Activated naive CD8-positive, alpha-beta T cell treated with anti-CD3 and anti-CD28 coated beads for 36 hours (primary cell): ENCODE measurements at regions not wholly inside any gene's neighbourhood (a gene's known extent, or its start where the extent isn't known, plus 50 kb on each side); places are given as distances from the start of the nearest gene placed in this dataset.

Experiments used
- DNase-seq: peaks from one replicate; pipeline ENCODE4 v3.0.0; 2021
- H3K27ac Mint-ChIP-seq: one replicate; pipeline ENCODE4 v1.8.0; 2022; ENCODE audit warnings: mild to moderate bottlenecking, moderate library complexity, mixed read lengths
- H3K27me3 Mint-ChIP-seq: one replicate; pipeline ENCODE4 v1.8.0; 2022; ENCODE audit warnings: mild to moderate bottlenecking, mixed read lengths
- H3K36me3 Mint-ChIP-seq: one replicate; pipeline ENCODE4 v1.8.0; 2021; ENCODE audit warnings: mild to moderate bottlenecking, mixed read lengths
- H3K4me1 Mint-ChIP-seq: one replicate; pipeline ENCODE4 v1.8.0; 2021; ENCODE audit warnings: mixed read lengths
- H3K4me3 Mint-ChIP-seq: one replicate; pipeline ENCODE4 v1.8.0; 2022; ENCODE audit warnings: mild to moderate bottlenecking, moderate library complexity, mixed read lengths
- H3K9me3 Mint-ChIP-seq: one replicate; pipeline ENCODE4 v1.8.0; 2022; ENCODE audit warnings: mixed read lengths

DNA sequence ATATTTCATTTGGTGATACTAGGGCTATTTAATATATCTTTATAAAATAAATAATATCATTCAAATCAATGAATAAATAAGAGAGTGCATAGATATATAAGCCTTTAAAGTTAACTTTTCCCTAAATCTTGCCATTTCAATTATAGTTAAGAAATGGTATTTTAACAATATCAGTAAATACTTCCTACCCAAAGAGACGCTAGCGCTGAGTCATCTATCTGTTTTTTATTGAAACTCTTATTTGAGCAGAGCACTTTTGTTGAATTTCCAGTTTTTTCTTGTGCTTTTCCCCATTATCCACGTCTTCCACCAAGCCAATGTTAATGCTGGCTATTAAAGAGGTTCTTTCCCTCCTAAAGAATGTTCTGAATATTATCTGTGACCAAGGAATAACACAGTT is 639.3 kb downstream of the DSC3 start:
- Mint-ChIP-seq H3K4me3 (no peak overlapping the region), H3K27me3 (no peaks in the 10 kb centered on the region), H3K4me1 (no peaks in the 10 kb centered on the region), H3K36me3 (no peaks in the 10 kb centered on the region), H3K27ac (no peak overlapping the region), H3K9me3 (peaks cover 5% of the 10 kb centered on the region)
- no peak for DNase-seq

DNA sequence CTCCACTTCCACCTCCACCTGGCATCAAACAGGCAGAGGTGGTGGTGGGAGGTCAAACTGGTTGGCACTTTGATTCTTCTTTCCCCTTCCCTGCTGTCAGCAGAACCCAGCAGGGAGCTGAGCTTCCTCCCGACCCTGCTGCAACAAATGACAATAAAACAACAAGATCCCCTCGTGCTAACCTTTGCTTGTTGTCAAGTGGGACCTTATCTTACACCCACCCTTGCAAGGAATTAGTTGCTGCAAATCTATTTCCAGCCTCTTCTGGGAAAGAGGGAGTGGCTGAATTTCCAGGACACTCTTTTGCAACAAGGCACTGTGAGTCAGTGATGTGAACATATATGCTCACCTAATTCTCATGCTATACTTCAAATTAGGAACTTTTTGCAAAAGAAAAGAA is 655.1 kb downstream of the DSC3 start:
- no peak for DNase-seq
- H3K9me3 Mint-ChIP-seq, result peaks cover 6% of the 10 kb centered on the region
- H3K27ac Mint-ChIP-seq, result no peak overlapping the region
- no peaks in the 10 kb centered on the region for H3K27me3 Mint-ChIP-seq
- no peaks in the 10 kb centered on the region for H3K4me1 Mint-ChIP-seq
- H3K36me3 Mint-ChIP-seq, result no peaks in the 10 kb centered on the region
- H3K4me3 Mint-ChIP-seq, result no peak overlapping the region

DNA sequence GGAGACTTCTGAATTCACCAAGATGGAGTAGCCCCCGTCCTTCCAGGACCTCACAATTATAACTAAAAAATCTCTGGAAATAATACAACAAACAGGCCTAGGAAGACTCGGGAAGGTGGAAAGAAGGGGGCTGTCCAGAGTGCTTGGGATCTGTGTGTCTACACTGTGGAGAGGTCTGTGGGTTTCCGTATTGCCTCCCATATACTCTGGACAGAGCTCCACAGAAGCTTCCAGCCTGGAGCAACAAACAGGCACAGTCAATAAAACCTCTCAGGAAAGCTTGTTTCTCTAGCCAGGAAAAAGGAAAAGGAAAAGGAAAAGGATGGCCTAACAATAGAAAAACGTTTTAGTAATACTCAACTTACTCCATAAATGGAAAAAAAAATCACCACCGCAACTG is 655.9 kb downstream of the DSC3 start:
- H3K36me3 Mint-ChIP-seq, result no peaks in the 10 kb centered on the region
- no peaks in the 10 kb centered on the region for H3K4me1 Mint-ChIP-seq
- DNase-seq, result no peak
- H3K9me3 Mint-ChIP-seq, result peaks cover 4% of the 10 kb centered on the region
- no peak overlapping the region for H3K27ac Mint-ChIP-seq
- no peaks in the 10 kb centered on the region for H3K27me3 Mint-ChIP-seq
- no peak overlapping the region for H3K4me3 Mint-ChIP-seq

DNA sequence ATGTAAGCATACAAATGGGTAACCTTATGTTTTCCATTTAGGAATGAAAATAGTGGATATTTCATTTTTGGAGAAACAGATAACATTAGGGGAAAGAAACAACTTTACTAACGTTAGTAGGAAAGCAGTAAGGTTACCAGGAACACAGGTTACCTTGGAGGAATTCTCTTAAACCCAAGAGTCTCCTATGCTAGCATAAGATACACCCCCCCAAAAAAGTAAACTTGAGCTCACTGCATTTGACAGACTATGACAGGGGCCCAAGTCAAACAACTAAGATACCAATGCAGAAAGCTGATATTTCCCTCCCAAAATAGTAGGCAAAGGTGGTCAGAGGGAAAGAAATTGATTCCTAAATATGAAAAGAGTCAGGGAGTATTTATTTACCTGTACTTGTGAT is 656.9 kb downstream of the DSC3 start:
- no peak for DNase-seq
- no peaks in the 10 kb centered on the region for H3K36me3 Mint-ChIP-seq
- no peaks in the 10 kb centered on the region for H3K4me1 Mint-ChIP-seq
- peaks cover 4% of the 10 kb centered on the region for H3K9me3 Mint-ChIP-seq
- no peaks in the 10 kb centered on the region for H3K27me3 Mint-ChIP-seq
- H3K4me3 Mint-ChIP-seq, result no peak overlapping the region
- H3K27ac Mint-ChIP-seq, result no peak overlapping the region

DNA sequence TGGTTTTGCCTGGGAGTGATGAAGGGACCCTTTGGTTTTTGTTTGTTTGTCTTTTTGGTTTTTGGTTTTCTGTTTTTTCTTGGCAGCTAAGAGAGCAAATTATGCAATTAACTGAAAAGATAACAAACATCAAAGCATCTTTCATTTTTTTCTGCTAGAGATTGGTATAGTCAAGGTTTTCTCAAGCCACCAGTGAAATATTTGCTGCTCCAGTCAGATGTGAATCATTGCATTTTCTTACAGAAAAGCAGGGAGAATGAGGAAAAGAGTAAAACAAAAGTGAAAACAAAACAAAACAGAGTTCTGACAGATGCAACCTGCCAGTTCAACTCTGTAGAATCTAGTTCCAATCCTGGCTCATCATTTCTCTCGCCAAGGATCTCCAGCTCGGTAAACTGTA is 660.7 kb downstream of the DSC3 start:
- Mint-ChIP-seq H3K9me3 (peaks cover 3% of the 10 kb centered on the region), H3K36me3 (no peaks in the 10 kb centered on the region), H3K27me3 (no peaks in the 10 kb centered on the region), H3K27ac (no peak overlapping the region), H3K4me1 (no peaks in the 10 kb centered on the region), H3K4me3 (no peak overlapping the region)
- no peak for DNase-seq

DNA sequence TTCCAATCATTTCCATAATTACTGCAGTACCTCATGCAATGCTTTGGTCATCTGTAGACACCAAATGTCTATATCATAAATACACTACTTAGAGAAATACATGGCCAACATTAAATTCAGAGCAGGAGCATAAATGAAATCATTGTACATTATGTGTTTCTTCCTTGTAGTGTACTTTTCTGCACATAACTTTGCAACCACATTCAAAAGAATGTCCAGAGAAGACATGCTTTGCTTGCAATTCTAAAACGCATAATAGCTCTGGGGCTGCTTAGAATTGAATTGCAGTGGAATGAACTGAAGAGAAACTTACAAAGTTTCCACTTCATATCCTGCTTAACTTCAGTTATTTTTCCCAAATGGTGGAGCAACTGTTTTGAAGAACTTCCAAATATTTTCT is 664.4 kb downstream of the DSC3 start:
- Mint-ChIP-seq H3K4me1 (no peaks in the 10 kb centered on the region), H3K27ac (no peak overlapping the region), H3K27me3 (no peaks in the 10 kb centered on the region), H3K36me3 (no peaks in the 10 kb centered on the region), H3K4me3 (no peak overlapping the region), H3K9me3 (peaks cover 12% of the 10 kb centered on the region)
- DNase-seq, result no peak

DNA sequence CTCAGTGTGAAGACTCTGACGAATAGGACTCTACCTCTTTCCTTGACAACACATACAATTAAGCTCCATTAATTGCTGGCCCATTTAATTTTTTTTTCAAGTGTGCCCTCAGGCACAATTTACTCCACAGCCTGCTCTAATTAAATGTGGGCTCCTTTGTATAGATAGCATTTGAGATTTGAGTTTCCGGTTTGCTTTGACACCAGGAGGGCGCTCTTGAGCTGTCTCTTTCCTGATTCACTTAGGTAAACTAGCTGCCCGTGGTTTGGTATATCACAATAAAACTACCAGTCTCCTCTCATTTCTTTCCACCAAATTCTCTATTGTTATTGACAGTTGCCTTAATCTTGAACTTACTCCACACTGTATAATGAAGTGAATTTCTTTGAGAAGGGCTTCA is 666.0 kb downstream of the DSC3 start:
- Mint-ChIP-seq H3K27ac (no peak overlapping the region), H3K4me1 (no peaks in the 10 kb centered on the region), H3K36me3 (no peaks in the 10 kb centered on the region), H3K4me3 (no peak overlapping the region), H3K9me3 (peaks cover 12% of the 10 kb centered on the region), H3K27me3 (no peaks in the 10 kb centered on the region)
- no peak for DNase-seq

DNA sequence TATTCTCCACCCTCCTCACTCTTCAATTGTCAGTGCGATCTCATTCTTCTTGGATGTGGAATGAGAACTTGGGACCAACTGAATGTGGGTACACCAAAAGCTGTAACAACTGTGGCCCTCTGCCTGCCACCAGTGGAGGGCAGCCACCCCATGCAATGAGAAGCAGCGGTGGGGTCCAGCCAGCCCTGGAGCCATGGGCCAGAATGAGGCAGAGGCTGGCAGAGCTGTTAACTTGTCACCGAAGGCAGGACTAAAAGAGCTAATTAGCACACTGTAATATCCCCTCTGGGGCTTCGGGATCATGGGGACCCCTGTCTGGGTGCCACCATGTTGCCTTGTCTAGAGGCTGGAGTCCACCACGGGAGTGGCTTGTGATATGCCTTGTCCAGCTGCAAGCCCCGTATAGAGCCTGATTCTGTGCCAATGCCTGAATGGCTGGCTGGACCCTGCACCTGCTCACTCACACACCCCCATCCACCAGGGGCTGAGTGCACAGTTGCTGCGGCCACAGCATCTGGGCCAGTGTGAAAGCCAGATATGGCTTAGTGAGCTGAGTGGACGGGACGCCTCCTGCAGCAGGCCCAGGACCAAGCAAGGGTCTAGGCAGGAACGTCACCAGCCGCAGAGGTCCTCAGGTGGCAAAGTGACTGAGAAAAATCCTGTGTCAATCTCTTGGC is 680.5 kb downstream of the DSC3 start:
- no peaks in the 10 kb centered on the region for H3K9me3 Mint-ChIP-seq
- DNase-seq, result no peak
- H3K27ac Mint-ChIP-seq, result no peak overlapping the region
- no peaks in the 10 kb centered on the region for H3K4me1 Mint-ChIP-seq
- H3K4me3 Mint-ChIP-seq, result no peak overlapping the region
- H3K27me3 Mint-ChIP-seq, result no peaks in the 10 kb centered on the region
- no peaks in the 10 kb centered on the region for H3K36me3 Mint-ChIP-seq

DNA sequence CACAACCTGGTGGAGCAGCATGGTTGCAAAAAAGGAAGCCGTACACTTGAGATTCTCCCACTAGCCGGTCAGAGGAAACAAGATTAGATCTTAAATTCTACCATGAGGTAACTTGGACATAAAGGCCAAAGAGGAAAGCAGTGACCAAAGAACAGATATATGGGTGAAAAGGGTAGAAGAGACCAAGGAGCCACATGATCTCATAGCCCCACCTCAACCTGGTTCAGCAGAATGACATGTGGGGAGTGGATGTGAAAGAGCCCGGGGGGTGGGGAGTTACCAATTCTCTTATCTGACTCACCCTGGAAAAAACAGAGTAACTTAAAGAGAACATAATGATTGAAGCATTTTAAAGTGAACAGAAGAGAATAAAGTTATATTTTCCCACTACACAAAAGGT is 683.0 kb downstream of the DSC3 start:
- Mint-ChIP-seq H3K9me3 (no peaks in the 10 kb centered on the region), H3K4me3 (no peak overlapping the region), H3K27ac (no peak overlapping the region), H3K27me3 (no peaks in the 10 kb centered on the region), H3K36me3 (no peaks in the 10 kb centered on the region), H3K4me1 (no peaks in the 10 kb centered on the region)
- no peak for DNase-seq

DNA sequence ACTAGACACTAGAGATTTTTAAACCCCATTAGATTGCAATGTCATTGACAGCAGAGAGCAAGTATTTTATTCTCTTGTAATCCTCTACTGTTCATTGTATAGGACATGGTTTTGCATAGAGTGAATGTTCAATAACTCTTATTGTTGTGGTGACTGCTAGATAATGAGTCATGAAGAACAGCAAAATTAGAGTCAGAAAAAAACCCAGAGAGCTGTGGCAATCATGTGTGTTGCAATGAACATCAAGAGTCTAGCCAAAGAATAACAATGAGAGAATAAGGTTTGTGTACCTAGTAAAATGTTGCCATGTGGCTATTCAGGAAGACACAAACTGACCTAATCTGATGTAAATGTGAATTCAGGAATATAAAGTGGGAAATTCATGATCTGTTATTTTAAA is 684.0 kb downstream of the DSC3 start:
- no peak overlapping the region for H3K27ac Mint-ChIP-seq
- H3K4me3 Mint-ChIP-seq, result no peak overlapping the region
- DNase-seq, result no peak
- no peaks in the 10 kb centered on the region for H3K36me3 Mint-ChIP-seq
- no peaks in the 10 kb centered on the region for H3K9me3 Mint-ChIP-seq
- H3K4me1 Mint-ChIP-seq, result no peaks in the 10 kb centered on the region
- no peaks in the 10 kb centered on the region for H3K27me3 Mint-ChIP-seq

DNA sequence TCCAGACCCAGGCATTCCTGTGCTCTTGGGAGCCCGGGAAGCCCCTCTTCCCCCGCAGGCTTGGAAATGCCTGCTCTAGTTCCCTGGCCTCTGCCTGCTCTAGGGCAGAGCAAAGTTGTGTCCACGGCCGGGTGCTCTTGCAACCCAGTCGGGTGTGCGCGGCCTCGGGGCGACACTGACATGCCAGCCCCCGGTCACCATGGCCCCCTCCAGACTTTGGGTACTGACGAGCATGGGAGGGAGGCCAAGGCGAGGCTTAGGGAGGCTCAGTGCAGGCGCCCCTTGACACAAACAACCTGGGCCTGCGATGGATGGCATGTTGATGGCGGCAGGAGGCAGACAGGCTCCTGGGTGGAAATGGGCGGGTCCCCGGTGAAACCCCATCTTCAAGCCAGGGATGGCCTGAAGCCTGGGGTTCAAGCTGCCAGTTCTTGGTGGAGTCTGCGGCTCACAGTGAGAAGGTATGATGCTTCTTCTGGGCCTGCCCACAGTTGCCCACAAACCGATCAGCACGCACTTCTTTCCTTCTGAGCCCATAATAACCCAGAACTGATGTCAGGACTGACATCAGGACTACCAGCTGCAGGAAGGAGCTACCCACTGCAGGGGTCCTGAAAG is 689.9 kb downstream of the DSC3 start:
- no peak for DNase-seq
- Mint-ChIP-seq H3K9me3 (no peaks in the 10 kb centered on the region), H3K4me3 (no peak overlapping the region), H3K27me3 (no peaks in the 10 kb centered on the region), H3K27ac (no peak overlapping the region), H3K4me1 (no peaks in the 10 kb centered on the region), H3K36me3 (no peaks in the 10 kb centered on the region)

DNA sequence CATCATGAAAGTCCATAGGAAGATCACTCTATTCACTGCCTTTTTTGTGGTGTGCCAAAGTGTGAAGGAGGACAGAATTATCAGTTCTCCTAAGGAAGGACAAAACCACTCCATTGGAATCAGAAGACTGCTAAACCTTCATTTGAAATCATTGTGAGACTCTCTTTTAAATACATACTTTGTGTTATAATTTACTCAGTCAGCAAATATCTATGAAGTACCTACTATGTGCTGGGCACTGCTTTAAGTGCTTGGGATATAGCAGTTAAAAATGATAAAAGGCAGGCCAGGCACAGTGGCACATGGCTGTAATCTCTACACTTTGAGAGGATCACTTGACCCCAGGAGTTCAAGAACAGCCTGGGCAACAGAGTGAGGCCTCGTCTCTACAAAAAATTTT is 692.3 kb downstream of the DSC3 start:
- no peaks in the 10 kb centered on the region for H3K27me3 Mint-ChIP-seq
- no peak overlapping the region for H3K4me3 Mint-ChIP-seq
- no peaks in the 10 kb centered on the region for H3K4me1 Mint-ChIP-seq
- no peaks in the 10 kb centered on the region for H3K36me3 Mint-ChIP-seq
- no peaks in the 10 kb centered on the region for H3K9me3 Mint-ChIP-seq
- no peak overlapping the region for H3K27ac Mint-ChIP-seq
- no peak for DNase-seq

DNA sequence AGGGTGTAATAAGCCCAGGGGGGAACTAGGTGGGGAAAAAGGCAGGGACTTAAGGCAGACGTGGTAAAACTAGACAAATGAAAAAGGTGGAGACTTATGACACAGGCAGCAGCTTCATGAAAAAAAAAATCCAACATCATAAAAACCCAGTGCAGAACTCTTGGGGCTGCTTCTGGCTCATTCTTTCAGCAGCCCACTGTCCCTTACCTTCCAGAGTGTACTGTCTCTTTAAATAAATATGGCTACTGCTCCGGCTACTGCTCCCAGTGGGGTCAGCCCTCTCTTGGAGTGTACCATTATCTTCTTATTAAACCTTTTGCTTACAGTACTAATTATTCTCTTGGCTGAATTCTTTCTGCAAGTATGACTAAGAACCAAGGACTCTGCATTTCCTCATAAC is 699.5 kb downstream of the DSC3 start:
- Mint-ChIP-seq H3K9me3 (no peaks in the 10 kb centered on the region), H3K4me1 (no peaks in the 10 kb centered on the region), H3K4me3 (no peak overlapping the region), H3K36me3 (no peaks in the 10 kb centered on the region), H3K27ac (no peak overlapping the region), H3K27me3 (no peaks in the 10 kb centered on the region)
- DNase-seq, result no peak

DNA sequence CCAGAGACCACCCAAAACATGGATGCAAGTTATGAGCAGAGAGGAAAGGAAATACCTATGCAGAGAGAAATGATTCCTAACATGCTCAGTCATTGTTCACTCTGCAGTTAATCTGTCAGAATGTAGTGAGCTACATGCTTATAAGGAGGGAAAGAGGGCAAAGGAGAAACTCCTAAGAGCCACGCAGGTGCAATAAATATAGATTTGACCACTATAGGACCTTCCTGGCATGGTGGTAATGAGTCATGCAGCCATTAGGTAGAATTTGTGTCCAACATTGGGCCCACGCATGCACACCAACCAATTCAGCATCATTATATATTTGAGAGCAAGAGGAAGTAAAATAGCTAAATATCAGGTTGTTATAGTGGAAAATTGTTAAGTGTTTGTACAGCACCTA is 699.9 kb downstream of the DSC3 start:
- Mint-ChIP-seq H3K27me3 (no peaks in the 10 kb centered on the region), H3K4me1 (no peaks in the 10 kb centered on the region), H3K4me3 (no peak overlapping the region), H3K36me3 (no peaks in the 10 kb centered on the region), H3K9me3 (no peaks in the 10 kb centered on the region), H3K27ac (no peak overlapping the region)
- no peak for DNase-seq

DNA sequence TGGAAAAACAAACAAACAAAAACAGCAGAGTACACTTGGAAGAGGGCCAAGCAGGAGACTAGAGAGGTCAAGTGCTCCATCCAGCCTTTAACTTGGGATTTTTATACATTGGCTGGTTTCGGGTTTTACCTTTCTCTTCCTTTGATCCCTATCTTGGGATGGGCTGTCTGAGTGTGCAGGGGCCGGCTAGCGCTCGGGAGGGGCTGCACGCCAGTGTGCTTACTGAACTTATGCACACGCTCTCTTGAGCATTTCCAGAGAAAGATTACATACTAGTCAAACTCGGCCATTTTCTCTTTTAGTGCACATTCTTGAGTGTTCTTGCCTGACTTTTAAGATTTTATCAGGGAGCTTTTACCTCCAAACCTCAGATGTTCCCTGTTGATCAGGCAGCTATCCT is 707.8 kb downstream of the DSC3 start:
- no peak for DNase-seq
- H3K9me3 Mint-ChIP-seq, result peaks cover 2% of the 10 kb centered on the region
- H3K4me3 Mint-ChIP-seq, result no peak overlapping the region
- H3K4me1 Mint-ChIP-seq, result no peaks in the 10 kb centered on the region
- no peaks in the 10 kb centered on the region for H3K36me3 Mint-ChIP-seq
- no peak overlapping the region for H3K27ac Mint-ChIP-seq
- H3K27me3 Mint-ChIP-seq, result no peaks in the 10 kb centered on the region

DNA sequence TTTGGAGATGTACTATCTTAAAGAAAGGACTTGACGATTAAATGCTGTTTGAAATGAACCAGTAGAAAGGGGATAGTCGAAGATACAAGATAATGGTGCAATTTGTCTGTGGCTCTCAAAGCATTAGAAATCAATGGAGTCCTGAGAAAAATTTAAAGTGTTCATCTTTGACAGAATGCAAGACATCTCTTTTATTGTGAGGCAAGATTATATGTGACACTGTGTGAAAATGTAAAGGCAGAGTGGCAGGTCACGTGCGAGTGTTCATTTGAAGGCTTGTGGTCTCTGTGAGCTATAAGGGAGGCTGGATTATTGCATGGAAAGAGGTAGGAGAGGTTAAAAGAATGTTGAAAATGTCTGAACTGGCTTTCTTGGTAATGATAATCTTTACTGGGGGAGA is 709.2 kb downstream of the DSC3 start:
- DNase-seq, result no peak
- H3K27ac Mint-ChIP-seq, result no peak overlapping the region
- peaks cover 2% of the 10 kb centered on the region for H3K9me3 Mint-ChIP-seq
- no peaks in the 10 kb centered on the region for H3K36me3 Mint-ChIP-seq
- H3K4me1 Mint-ChIP-seq, result no peaks in the 10 kb centered on the region
- no peaks in the 10 kb centered on the region for H3K27me3 Mint-ChIP-seq
- no peak overlapping the region for H3K4me3 Mint-ChIP-seq
